ENCODE measurements at regions not wholly inside any gene's neighbourhood (a gene's known extent, or its start where the extent isn't known, plus 50 kb on each side); places are given as distances from the start of the nearest gene placed in this dataset.

DNA sequence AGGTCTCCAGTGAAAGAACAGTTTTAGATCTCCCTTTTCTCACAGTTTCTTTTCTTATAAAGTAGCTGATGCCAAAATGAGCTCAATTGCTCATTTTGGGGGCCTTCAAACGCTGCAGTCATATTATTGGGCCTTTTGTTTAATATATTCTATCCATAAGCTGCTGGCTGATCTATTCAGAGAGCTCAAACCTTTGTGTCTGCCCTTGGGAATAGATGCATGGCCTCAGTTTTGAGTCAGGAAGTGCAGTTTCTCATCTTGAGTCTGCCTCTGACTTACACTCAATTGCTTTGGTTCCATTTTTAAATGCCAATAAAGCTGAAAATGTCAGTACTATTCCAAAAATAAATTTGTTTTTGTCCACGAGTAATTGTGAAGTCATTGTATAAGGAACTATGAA is 468.9 kb downstream of the KLF12 start:
- TF ChIP-seq, protein P1, sequence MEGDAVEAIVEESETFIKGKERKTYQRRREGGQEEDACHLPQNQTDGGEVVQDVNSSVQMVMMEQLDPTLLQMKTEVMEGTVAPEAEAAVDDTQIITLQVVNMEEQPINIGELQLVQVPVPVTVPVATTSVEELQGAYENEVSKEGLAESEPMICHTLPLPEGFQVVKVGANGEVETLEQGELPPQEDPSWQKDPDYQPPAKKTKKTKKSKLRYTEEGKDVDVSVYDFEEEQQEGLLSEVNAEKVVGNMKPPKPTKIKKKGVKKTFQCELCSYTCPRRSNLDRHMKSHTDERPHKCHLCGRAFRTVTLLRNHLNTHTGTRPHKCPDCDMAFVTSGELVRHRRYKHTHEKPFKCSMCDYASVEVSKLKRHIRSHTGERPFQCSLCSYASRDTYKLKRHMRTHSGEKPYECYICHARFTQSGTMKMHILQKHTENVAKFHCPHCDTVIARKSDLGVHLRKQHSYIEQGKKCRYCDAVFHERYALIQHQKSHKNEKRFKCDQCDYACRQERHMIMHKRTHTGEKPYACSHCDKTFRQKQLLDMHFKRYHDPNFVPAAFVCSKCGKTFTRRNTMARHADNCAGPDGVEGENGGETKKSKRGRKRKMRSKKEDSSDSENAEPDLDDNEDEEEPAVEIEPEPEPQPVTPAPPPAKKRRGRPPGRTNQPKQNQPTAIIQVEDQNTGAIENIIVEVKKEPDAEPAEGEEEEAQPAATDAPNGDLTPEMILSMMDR (IDR thresholded peaks at IDR 0.05; ENCODE audit: poor library complexity): no peak
- TF ChIP-seq EZH2phosphoT487 (IDR thresholded peaks at IDR 0.05; ENCODE audit: low read depth, severe bottlenecking, unreplicated experiment): no peak

Measured in hepatocyte (in vitro differentiated cells).